SHP77 treated with DMSO at 0.1 percent for 48 hours (cell line): ENCODE measurements at regions not wholly inside any gene's neighbourhood (a gene's known extent, or its start where the extent isn't known, plus 50 kb on each side); places are given as distances from the start of the nearest gene placed in this dataset.
"Not testable (repeated sequence)": the region's sequence is repeated elsewhere in the genome, so short reads cannot be mapped to it uniquely, and the experiment has no call there.

Experiments
- DNase-seq: peaks from one replicate; lab custom pipeline; 2025; lab: John Stamatoyannopoulos, UW

- DNase-seq = no peak
Measured at GRCh38 chrX:1700757-1701156, 85.9 kb downstream of the ASMT start.

GRCh38 chrX:1701396-1701901 is 86.6 kb downstream of the ASMT start:
- not testable (repeated sequence) for DNase-seq

GRCh38 chrX:1702142-1702541 is 87.3 kb downstream of the ASMT start:
- DNase-seq = not testable (repeated sequence)

GRCh38 chrX:1702557-1702956 is 87.7 kb downstream of the ASMT start:
- DNase-seq = not testable (repeated sequence)

GRCh38 chrX:1709277-1709676 is 94.4 kb downstream of the ASMT start:
- DNase-seq = not testable (repeated sequence)

- DNase-seq = no peak
Measured at GRCh38 chrX:1713296-1713695, 98.4 kb downstream of the ASMT start.

- DNase-seq = no peak
Measured at GRCh38 chrX:1717373-1717772, 102.5 kb downstream of the ASMT start.

GRCh38 chrX:1719270-1719669 is 104.4 kb downstream of the ASMT start:
- DNase-seq = no peak

GRCh38 chrX:1720836-1721235 is 106.0 kb downstream of the ASMT start:
- no peak for DNase-seq

- no peak for DNase-seq
Measured at GRCh38 chrX:1725472-1725871, 110.6 kb downstream of the ASMT start.

GRCh38 chrX:1727531-1728027 is 112.7 kb downstream of the ASMT start:
- no peak for DNase-seq

GRCh38 chrX:1734806-1735205 is 119.9 kb downstream of the ASMT start:
- DNase-seq = no peak

GRCh38 chrX:1741816-1742394 is 127.0 kb downstream of the ASMT start:
- no peak for DNase-seq

GRCh38 chrX:1743105-1743504 is 128.2 kb downstream of the ASMT start:
- no peak for DNase-seq

GRCh38 chrX:1743663-1744062 is 128.8 kb downstream of the ASMT start:
- no peak for DNase-seq

GRCh38 chrX:1748408-1748807 is 133.5 kb downstream of the ASMT start:
- no peak for DNase-seq

GRCh38 chrX:1749499-1749898 is 134.6 kb downstream of the ASMT start:
- DNase-seq = no peak

GRCh38 chrX:1750267-1750666 is 135.4 kb downstream of the ASMT start:
- DNase-seq = no peak

- no peak for DNase-seq
Measured at GRCh38 chrX:1751781-1752180, 136.9 kb downstream of the ASMT start.

GRCh38 chrX:1752799-1753198 is 137.9 kb downstream of the ASMT start:
- not testable (repeated sequence) for DNase-seq

GRCh38 chrX:1754077-1754476 is 139.2 kb downstream of the ASMT start:
- no peak for DNase-seq

GRCh38 chrX:1763294-1763693 is 148.4 kb downstream of the ASMT start:
- DNase-seq = no peak

- DNase-seq = not testable (repeated sequence)
Measured at GRCh38 chrX:1764883-1765364, 150.1 kb downstream of the ASMT start.

GRCh38 chrX:1767026-1767425 is 152.2 kb downstream of the ASMT start:
- no peak for DNase-seq
